CD4-positive, CD25-positive, alpha-beta regulatory T cell (primary cell): ENCODE measurements at regions not wholly inside any gene's neighbourhood (a gene's known extent, or its start where the extent isn't known, plus 50 kb on each side); places are given as distances from the start of the nearest gene placed in this dataset.

Source experiments
- ATAC-seq, 2 donors: fragments of 150-1000 bp; cut with Tn5 transposase; one replicate each; pipeline ENCODE4 v1.10.0; 2021; ENCODE audit warnings: low read depth in 2 of 2, moderate number of reproducible peaks in 2 of 2, moderate library complexity in 1 of 2
- DNase-seq, 3 donors: peaks; one replicate each; pipeline versions ENCODE4 v3.0.0 to v3.0.0-alpha.2; 2012 to 2022; ENCODE audit warnings: mixed read lengths in 1 of 3
- H3K27ac ChIP-seq: one replicate; pipeline ENCODE4 v1.7.0; 2013; ENCODE audit warnings: mild to moderate bottlenecking, low read length; ENCODE audit not compliant: insufficient read depth, poor library complexity, severe bottlenecking
- H3K27me3 ChIP-seq: one replicate; pipeline ENCODE4 v1.7.0; 2013; ENCODE audit warnings: low read length; ENCODE audit not compliant: control insufficient read depth, insufficient read depth
- H3K36me3 ChIP-seq: one replicate; pipeline ENCODE4 v1.7.0; 2013; ENCODE audit warnings: mild to moderate bottlenecking, low read length, moderate library complexity; ENCODE audit not compliant: control insufficient read depth, insufficient read depth
- H3K4me1 ChIP-seq: 2 replicates; pipeline ENCODE4 v1.7.0; 2013; ENCODE audit warnings: mild to moderate bottlenecking, low read length; ENCODE audit not compliant: insufficient read depth, control insufficient read depth, poor library complexity, severe bottlenecking
- H3K4me3 ChIP-seq: one replicate; pipeline ENCODE4 v1.7.0; 2013; ENCODE audit warnings: low read depth, mild to moderate bottlenecking, low read length, moderate library complexity
- H3K9me3 ChIP-seq, 2 experiments: 1 replicate in 1 of 2; 2 replicates in 1 of 2; pipeline ENCODE4 v1.7.0; 2013; ENCODE audit warnings: low read length in 2 of 2, mild to moderate bottlenecking in 1 of 2, moderate library complexity in 1 of 2; ENCODE audit not compliant: control insufficient read depth in 2 of 2
- H3K27ac Mint-ChIP-seq, 3 donors: one replicate each; pipeline ENCODE4 v1.8.0; 2020 to 2022; ENCODE audit warnings: mild to moderate bottlenecking in 3 of 3, mixed read lengths in 3 of 3, moderate library complexity in 2 of 3
- H3K27me3 Mint-ChIP-seq: one replicate; pipeline ENCODE4 v1.8.0; 2022; ENCODE audit warnings: mild to moderate bottlenecking, mixed read lengths
- H3K36me3 Mint-ChIP-seq: one replicate; pipeline ENCODE4 v1.8.0; 2020; ENCODE audit warnings: mixed read lengths
- H3K4me1 Mint-ChIP-seq, 4 donors: one replicate each; pipeline ENCODE4 v1.8.0; 2020 to 2022; ENCODE audit warnings: mixed read lengths in 4 of 4, mild to moderate bottlenecking in 1 of 4
- H3K4me3 Mint-ChIP-seq, 4 donors: one replicate each; pipeline ENCODE4 v1.8.0; 2020 to 2022; ENCODE audit warnings: mild to moderate bottlenecking in 4 of 4, mixed read lengths in 4 of 4, moderate library complexity in 3 of 4
- H3K9me3 Mint-ChIP-seq, 7 donors: one replicate each; pipeline ENCODE4 v1.8.0; 2020 to 2022; ENCODE audit warnings: mixed read lengths in 7 of 7, mild to moderate bottlenecking in 3 of 7, moderate library complexity in 2 of 7

DNA sequence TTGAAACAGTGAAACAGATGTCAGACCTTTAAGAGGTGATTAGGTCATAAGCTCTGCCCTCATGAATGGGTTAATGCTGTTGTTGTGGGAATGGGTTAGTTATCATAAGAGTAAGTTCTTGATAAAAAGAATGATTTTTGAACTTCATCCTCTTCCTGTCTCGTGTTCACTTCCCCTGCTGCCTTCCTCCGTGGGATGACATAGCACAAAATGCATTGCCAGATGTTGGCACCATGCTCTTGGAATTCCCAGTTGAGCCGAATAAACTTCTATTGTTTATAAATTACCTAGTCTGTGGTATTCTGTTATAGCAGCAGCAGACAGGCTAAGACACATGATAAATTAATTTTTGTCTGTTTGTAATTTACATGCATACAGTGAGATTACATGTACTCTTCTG lies 112.0 kb upstream of the LRRC7 start:
- Histone ChIP-seq H3K27me3 (no peaks in the 10 kb centered on the region), H3K4me3 (no peak overlapping the region), H3K9me3 (peaks cover 2 to 5% of the 10 kb centered on the region in 2 experiments), H3K4me1 (no peaks in the 10 kb centered on the region), H3K27ac (no peak overlapping the region), H3K36me3 (no peaks in the 10 kb centered on the region)
- Mint-ChIP-seq H3K4me3 (no peak overlapping the region), H3K4me1 (no peaks in the 10 kb centered on the region), H3K36me3 (no peaks in the 10 kb centered on the region), H3K27ac (no peak overlapping the region), H3K27me3 (no peaks in the 10 kb centered on the region), H3K9me3 (peaks cover 1 to 20% (median 9%) of the 10 kb centered on the region in 7 donors)
- no peak for ATAC-seq
- DNase-seq = no peak

DNA sequence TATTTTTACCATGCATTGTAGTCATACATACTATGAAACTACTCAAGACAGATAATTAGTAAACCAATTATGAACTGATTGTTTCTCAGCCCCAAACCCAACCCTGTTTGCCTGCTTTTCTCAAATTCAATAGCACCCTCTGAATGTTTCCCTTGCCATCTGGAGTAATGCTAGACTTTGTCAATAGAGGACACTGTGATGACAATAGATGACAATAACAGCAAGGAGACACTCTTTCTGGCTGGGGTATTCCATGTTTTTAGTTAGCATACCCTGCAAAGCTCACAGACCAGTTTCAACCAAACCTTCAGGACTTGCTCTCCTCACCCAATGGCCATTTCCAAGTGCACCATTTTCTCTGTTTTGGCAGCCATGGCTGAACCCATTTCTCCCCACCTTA lies 108.5 kb upstream of the LRRC7 start:
- no peak for ATAC-seq
- H3K27ac ChIP-seq = no peak overlapping the region
- Mint-ChIP-seq H3K36me3 (peaks cover 3% of the 10 kb centered on the region), H3K27ac (no peak overlapping the region), H3K4me1 (no peaks in the 10 kb centered on the region), H3K4me3 (no peak overlapping the region), H3K9me3 (peaks cover 1 to 21% (median 5%) of the 10 kb centered on the region in 7 donors), H3K27me3 (no peaks in the 10 kb centered on the region)
- no peaks in the 10 kb centered on the region for H3K27me3 ChIP-seq
- H3K4me1 ChIP-seq = no peaks in the 10 kb centered on the region
- H3K4me3 ChIP-seq = no peak overlapping the region
- peaks cover 1 to 5% of the 10 kb centered on the region in 2 experiments for H3K9me3 ChIP-seq
- H3K36me3 ChIP-seq = no peaks in the 10 kb centered on the region
- DNase-seq = no peak

DNA sequence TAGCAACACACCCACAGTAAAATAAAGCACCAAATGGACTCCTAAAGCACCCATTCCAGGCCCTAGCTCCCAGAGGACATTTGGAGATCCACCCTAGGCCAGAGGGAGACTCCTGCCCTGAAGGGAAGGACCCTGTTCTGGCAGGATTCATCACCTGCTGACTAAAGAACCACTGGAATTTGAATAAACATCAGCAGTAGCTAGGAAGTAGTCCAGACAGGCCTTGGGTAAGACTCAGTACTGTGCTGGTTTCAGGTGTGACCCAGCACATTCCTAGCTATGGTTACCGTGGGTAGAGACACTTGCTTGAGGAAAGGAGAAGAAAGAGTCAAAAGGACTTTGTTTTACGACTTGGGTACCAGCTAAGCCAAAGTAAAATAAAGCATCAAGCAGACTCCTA lies 92.7 kb upstream of the LRRC7 start:
- Histone ChIP-seq H3K27ac (no peak overlapping the region), H3K4me3 (no peak overlapping the region), H3K9me3 (peaks cover 0 to 5% of the 10 kb centered on the region in 2 experiments), H3K4me1 (no peaks in the 10 kb centered on the region), H3K27me3 (no peaks in the 10 kb centered on the region), H3K36me3 (no peaks in the 10 kb centered on the region)
- ATAC-seq (no peak), DNase-seq (no peak)
- H3K27me3 Mint-ChIP-seq = no peaks in the 10 kb centered on the region
- H3K4me1 Mint-ChIP-seq = no peaks in the 10 kb centered on the region
- no peak overlapping the region for H3K4me3 Mint-ChIP-seq
- H3K36me3 Mint-ChIP-seq = no peaks in the 10 kb centered on the region
- H3K27ac Mint-ChIP-seq = no peak overlapping the region
- H3K9me3 Mint-ChIP-seq = peaks cover 3 to 8% (median 4%) of the 10 kb centered on the region in 7 donors

DNA sequence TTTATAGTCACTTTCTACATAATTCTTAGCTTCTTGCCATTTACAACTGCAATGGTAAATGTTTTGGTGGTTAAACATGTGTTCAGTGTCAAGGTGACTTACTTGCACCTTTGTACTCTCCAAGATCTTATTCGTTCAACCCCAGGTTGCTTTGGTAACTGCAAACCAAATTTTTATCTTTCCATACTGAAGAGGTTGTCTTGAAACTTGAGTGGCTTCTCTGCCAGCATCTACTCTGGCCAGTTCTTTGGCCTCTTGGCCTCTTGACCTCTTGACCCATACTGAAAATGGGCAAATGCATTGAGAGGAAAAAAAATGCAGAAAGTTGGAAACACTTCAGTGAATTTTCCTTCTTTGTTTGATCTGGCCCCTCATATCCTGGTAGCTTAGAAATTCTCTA lies 88.0 kb upstream of the LRRC7 start:
- H3K9me3 Mint-ChIP-seq = peaks cover under 1 to 12% (median 4%) of the 10 kb centered on the region in 7 donors
- ATAC-seq (no peak), DNase-seq (no peak)
- H3K4me3 ChIP-seq = no peak overlapping the region
- H3K36me3 ChIP-seq = no peaks in the 10 kb centered on the region
- H3K27ac ChIP-seq = no peak overlapping the region
- no peaks in the 10 kb centered on the region for H3K27me3 ChIP-seq
- no peaks in the 10 kb centered on the region for H3K27me3 Mint-ChIP-seq
- no peak overlapping the region for H3K27ac Mint-ChIP-seq
- no peaks in the 10 kb centered on the region for H3K36me3 Mint-ChIP-seq
- no peaks in the 10 kb centered on the region for H3K4me1 Mint-ChIP-seq
- H3K9me3 ChIP-seq = peaks cover 0 to 5% of the 10 kb centered on the region in 2 experiments
- no peaks in the 10 kb centered on the region for H3K4me1 ChIP-seq
- no peak overlapping the region for H3K4me3 Mint-ChIP-seq

DNA sequence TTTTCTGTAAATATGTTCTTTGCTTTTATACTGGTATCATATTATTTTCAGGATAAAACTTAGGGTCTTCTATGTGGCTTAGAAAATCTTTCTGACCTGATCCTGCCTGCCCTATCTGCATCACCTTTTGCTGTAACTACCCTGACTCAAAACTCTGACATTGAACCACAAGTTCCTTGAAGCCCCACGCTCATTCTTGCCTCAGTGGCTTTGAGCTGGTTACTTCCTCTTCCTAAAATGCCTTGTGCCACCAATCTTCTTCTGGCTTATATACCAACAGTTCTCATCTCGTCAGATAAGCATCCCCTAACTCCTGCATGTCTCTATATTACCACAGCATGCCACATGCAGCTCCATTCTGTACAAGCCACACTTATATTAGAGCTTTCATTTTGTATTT lies 84.5 kb upstream of the LRRC7 start:
- DNase-seq = no peak
- Histone ChIP-seq H3K9me3 (peaks cover 0 to 5% of the 10 kb centered on the region in 2 experiments), H3K27ac (no peak overlapping the region), H3K27me3 (no peaks in the 10 kb centered on the region), H3K4me3 (no peak overlapping the region), H3K36me3 (no peaks in the 10 kb centered on the region), H3K4me1 (no peaks in the 10 kb centered on the region)
- no peak for ATAC-seq
- Mint-ChIP-seq H3K27ac (no peak overlapping the region), H3K9me3 (peaks cover 0 to 11% (median 5%) of the 10 kb centered on the region in 7 donors), H3K4me1 (no peaks in the 10 kb centered on the region), H3K4me3 (no peak overlapping the region), H3K27me3 (no peaks in the 10 kb centered on the region), H3K36me3 (no peaks in the 10 kb centered on the region)

DNA sequence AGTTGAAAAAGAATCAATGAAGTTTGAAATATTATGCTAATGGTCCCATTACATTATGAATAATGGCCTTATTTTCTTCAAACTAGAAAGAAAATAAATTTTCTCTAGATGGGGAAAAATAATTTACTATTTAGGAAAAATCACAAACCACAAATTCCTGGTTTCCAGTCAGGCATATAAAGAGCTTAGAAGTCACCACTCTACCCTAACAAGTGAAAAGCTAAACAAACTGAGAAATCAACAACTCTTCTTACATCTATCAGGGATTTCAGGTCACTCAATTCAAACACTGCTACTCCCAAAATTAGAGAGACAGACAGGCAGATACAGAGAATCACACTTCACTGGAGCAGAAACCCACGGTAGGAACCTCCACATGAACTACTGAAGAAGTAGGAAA lies 82.1 kb upstream of the LRRC7 start:
- Mint-ChIP-seq H3K4me3 (no peak overlapping the region), H3K36me3 (no peaks in the 10 kb centered on the region), H3K9me3 (peaks cover 0 to 12% (median 5%) of the 10 kb centered on the region in 7 donors), H3K4me1 (no peaks in the 10 kb centered on the region), H3K27me3 (no peaks in the 10 kb centered on the region), H3K27ac (no peak overlapping the region)
- Histone ChIP-seq H3K4me3 (no peak overlapping the region), H3K9me3 (peaks cover 1 to 7% of the 10 kb centered on the region in 2 experiments), H3K36me3 (no peaks in the 10 kb centered on the region), H3K27ac (no peak overlapping the region), H3K4me1 (no peaks in the 10 kb centered on the region), H3K27me3 (no peaks in the 10 kb centered on the region)
- DNase-seq (no peak), ATAC-seq (no peak)

DNA sequence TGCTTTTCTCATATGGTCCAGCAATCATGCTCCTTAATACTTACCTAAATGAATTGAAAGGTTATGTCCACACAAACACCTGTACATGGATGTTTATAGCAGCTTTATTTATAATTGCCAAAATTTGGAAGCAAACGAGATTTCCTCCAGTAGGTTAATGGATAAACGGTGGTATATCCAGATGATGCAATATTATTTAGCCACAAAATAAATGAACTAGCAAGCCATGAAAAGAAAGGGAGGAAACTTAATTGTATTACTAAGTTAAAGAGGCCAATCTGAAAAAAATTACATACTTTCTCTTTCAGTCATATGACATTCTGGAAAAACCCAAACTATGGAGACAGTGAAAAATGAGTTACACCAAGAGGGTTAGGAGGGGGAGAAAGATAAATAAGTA lies 76.3 kb upstream of the LRRC7 start:
- Histone ChIP-seq H3K9me3 (peaks cover 1 to 7% of the 10 kb centered on the region in 2 experiments), H3K27me3 (no peaks in the 10 kb centered on the region), H3K4me1 (no peaks in the 10 kb centered on the region), H3K4me3 (no peak overlapping the region), H3K27ac (no peak overlapping the region), H3K36me3 (no peaks in the 10 kb centered on the region)
- no peak for ATAC-seq
- Mint-ChIP-seq H3K27ac (no peak overlapping the region), H3K36me3 (no peaks in the 10 kb centered on the region), H3K9me3 (peaks cover 0 to 11% (median 6%) of the 10 kb centered on the region in 7 donors), H3K4me1 (no peaks in the 10 kb centered on the region), H3K4me3 (no peak overlapping the region), H3K27me3 (no peaks in the 10 kb centered on the region)
- DNase-seq = no peak

DNA sequence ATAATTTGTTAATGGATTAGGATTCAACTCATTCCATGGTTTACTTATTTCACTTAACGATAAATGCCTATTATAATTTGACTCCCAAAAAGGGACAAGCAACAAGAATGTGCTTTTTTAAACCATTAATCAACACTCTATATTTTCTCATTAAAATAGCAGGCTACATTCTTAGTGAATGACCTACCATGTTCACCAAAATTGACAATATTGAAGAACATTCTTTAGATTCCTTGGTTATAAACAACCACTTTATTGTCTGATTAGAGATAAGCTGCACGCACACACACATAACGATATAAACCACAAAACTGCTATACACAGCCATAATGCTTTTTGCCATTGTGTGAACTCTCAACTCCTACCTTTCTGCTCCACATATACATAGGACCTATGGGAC lies 75.4 kb upstream of the LRRC7 start:
- Mint-ChIP-seq H3K36me3 (no peaks in the 10 kb centered on the region), H3K27me3 (no peaks in the 10 kb centered on the region), H3K27ac (no peak overlapping the region), H3K4me1 (no peaks in the 10 kb centered on the region), H3K9me3 (peaks cover 0 to 12% (median 7%) of the 10 kb centered on the region in 7 donors), H3K4me3 (no peak overlapping the region)
- ATAC-seq (no peak), DNase-seq (no peak)
- Histone ChIP-seq H3K9me3 (peaks cover 1 to 7% of the 10 kb centered on the region in 2 experiments), H3K27me3 (no peaks in the 10 kb centered on the region), H3K27ac (no peak overlapping the region), H3K36me3 (no peaks in the 10 kb centered on the region), H3K4me1 (no peaks in the 10 kb centered on the region), H3K4me3 (no peak overlapping the region)
